ENCODE measurements at regions not wholly inside any gene's neighbourhood (a gene's known extent, or its start where the extent isn't known, plus 50 kb on each side); places are given as distances from the start of the nearest gene placed in this dataset.
A peak's percentile ranks its signal among the peaks of the same experiment; 100 is the strongest.

- Histone ChIP-seq H3K79me2 (ENCODE audit: insufficient read depth, low read length) (no peaks in the 10 kb centered on the region), H3K4me1 (ENCODE audit: insufficient read depth, low read length) (no peaks in the 10 kb centered on the region), H3K4me2 (ENCODE audit: insufficient read depth, low read length) (no peak overlapping the region), H4K20me1 (ENCODE audit: insufficient read depth, low read length) (no peaks in the 10 kb centered on the region), H3K36me3 (ENCODE audit: insufficient read depth, low read length) (no peaks in the 10 kb centered on the region), H3K27me3 (ENCODE audit: insufficient read depth, low read length, poor library complexity) (no peaks in the 10 kb centered on the region), H3K4me3 (ENCODE audit: low read depth in 1 of 2, low read length in 2 of 2) (no peak overlapping the region), H3K27ac (ENCODE audit: low read length) (no peak overlapping the region), H3K9ac (ENCODE audit: low read depth, low read length) (no peak overlapping the region), H3K9me3 (ENCODE audit: insufficient read depth, low read length, severe bottlenecking) (no peaks in the 10 kb centered on the region), H2AFZ (ENCODE audit: low read depth, low read length) (no peak overlapping the region)
- DNase-seq (no peak), ATAC-seq (ENCODE audit: insufficient read depth, low read depth) (peak; percentile 45; the same call in 2 of the 3 replicates)
- no peak for TF ChIP-seq EZH2 (IDR thresholded peaks at IDR 0.05; ENCODE audit: borderline replicate concordance, low read depth, low read length, severe bottlenecking)
- TF ChIP-seq, protein P1, sequence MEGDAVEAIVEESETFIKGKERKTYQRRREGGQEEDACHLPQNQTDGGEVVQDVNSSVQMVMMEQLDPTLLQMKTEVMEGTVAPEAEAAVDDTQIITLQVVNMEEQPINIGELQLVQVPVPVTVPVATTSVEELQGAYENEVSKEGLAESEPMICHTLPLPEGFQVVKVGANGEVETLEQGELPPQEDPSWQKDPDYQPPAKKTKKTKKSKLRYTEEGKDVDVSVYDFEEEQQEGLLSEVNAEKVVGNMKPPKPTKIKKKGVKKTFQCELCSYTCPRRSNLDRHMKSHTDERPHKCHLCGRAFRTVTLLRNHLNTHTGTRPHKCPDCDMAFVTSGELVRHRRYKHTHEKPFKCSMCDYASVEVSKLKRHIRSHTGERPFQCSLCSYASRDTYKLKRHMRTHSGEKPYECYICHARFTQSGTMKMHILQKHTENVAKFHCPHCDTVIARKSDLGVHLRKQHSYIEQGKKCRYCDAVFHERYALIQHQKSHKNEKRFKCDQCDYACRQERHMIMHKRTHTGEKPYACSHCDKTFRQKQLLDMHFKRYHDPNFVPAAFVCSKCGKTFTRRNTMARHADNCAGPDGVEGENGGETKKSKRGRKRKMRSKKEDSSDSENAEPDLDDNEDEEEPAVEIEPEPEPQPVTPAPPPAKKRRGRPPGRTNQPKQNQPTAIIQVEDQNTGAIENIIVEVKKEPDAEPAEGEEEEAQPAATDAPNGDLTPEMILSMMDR (IDR thresholded peaks at IDR 0.05; ENCODE audit: borderline replicate concordance, extremely low read depth, low read length, poor library complexity, severe bottlenecking): no peak
These were observed 119.3 kb upstream of the GJB6 start for GRCh38 chr13:20351281-20352022.

- Histone ChIP-seq H3K9me3 (ENCODE audit: insufficient read depth, low read length, severe bottlenecking) (no peaks in the 10 kb centered on the region), H3K27me3 (ENCODE audit: insufficient read depth, low read length, poor library complexity) (no peaks in the 10 kb centered on the region), H3K4me1 (ENCODE audit: insufficient read depth, low read length) (no peaks in the 10 kb centered on the region), H3K4me2 (ENCODE audit: insufficient read depth, low read length) (no peak overlapping the region), H3K4me3 (ENCODE audit: low read depth in 1 of 2, low read length in 2 of 2) (no peak overlapping the region), H3K9ac (ENCODE audit: low read depth, low read length) (no peak overlapping the region), H3K36me3 (ENCODE audit: insufficient read depth, low read length) (no peaks in the 10 kb centered on the region), H3K27ac (ENCODE audit: low read length) (no peak overlapping the region), H4K20me1 (ENCODE audit: insufficient read depth, low read length) (no peaks in the 10 kb centered on the region), H3K79me2 (ENCODE audit: insufficient read depth, low read length) (no peaks in the 10 kb centered on the region), H2AFZ (ENCODE audit: low read depth, low read length) (no peak overlapping the region)
- TF ChIP-seq, protein P1 (IDR thresholded peaks at IDR 0.05; ENCODE audit: borderline replicate concordance, extremely low read depth, low read length, poor library complexity, severe bottlenecking): no peak
- no peak for TF ChIP-seq EZH2 (IDR thresholded peaks at IDR 0.05; ENCODE audit: borderline replicate concordance, low read depth, low read length, severe bottlenecking)
- DNase-seq (no peak), ATAC-seq (ENCODE audit: insufficient read depth, low read depth) (no peak)
These were observed 118.7 kb upstream of the GJB6 start for GRCh38 chr13:20350819-20351218.

DNA sequence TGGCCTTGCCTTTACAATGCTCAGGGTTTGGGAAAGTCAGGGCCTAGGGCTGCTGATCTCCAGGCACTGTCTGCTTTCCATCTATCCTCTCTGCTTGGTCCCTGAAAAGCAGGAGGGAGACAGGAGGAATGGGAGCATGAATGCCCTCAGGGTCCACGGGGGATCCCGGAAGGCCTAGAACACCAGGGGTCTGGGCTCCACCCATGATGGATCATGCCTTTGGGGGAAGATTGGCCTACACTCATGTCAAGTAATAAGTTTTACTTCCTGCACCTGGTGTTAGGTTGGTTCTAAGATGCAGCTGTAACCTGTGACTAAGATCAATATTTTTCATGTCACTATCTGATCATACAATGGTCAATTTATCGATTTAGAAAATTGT, 118.3 kb upstream of the GJB6 start:
- TF ChIP-seq EZH2 (IDR thresholded peaks at IDR 0.05; ENCODE audit: borderline replicate concordance, low read depth, low read length, severe bottlenecking): no peak
- TF ChIP-seq, protein P1 (IDR thresholded peaks at IDR 0.05; ENCODE audit: borderline replicate concordance, extremely low read depth, low read length, poor library complexity, severe bottlenecking): no peak
- Histone ChIP-seq H3K9ac (ENCODE audit: low read depth, low read length) (no peak overlapping the region), H3K4me1 (ENCODE audit: insufficient read depth, low read length) (no peaks in the 10 kb centered on the region), H3K27ac (ENCODE audit: low read length) (no peak overlapping the region), H3K4me2 (ENCODE audit: insufficient read depth, low read length) (no peak overlapping the region), H3K4me3 (ENCODE audit: low read depth in 1 of 2, low read length in 2 of 2) (no peak overlapping the region), H4K20me1 (ENCODE audit: insufficient read depth, low read length) (no peaks in the 10 kb centered on the region), H3K27me3 (ENCODE audit: insufficient read depth, low read length, poor library complexity) (no peaks in the 10 kb centered on the region), H3K79me2 (ENCODE audit: insufficient read depth, low read length) (no peaks in the 10 kb centered on the region), H2AFZ (ENCODE audit: low read depth, low read length) (no peak overlapping the region), H3K9me3 (ENCODE audit: insufficient read depth, low read length, severe bottlenecking) (no peaks in the 10 kb centered on the region), H3K36me3 (ENCODE audit: insufficient read depth, low read length) (no peaks in the 10 kb centered on the region)
- DNase-seq (no peak), ATAC-seq (ENCODE audit: insufficient read depth, low read depth) (no peak)

Data from DND-41 (cell line).